ENCODE measurements at regions not wholly inside any gene's neighbourhood (a gene's known extent, or its start where the extent isn't known, plus 50 kb on each side); places are given as distances from the start of the nearest gene placed in this dataset.

- no peak for DNase-seq (ENCODE audit: low read depth)
Observed at GRCh38 chr5:68379275-68380036, 163.9 kb downstream of the PIK3R1 start.

GRCh38 chr5:68380078-68380477 lies 164.5 kb downstream of the PIK3R1 start:
- DNase-seq (ENCODE audit: low read depth): no peak

GRCh38 chr5:68381060-68381459 lies 165.5 kb downstream of the PIK3R1 start:
- no peak for DNase-seq (ENCODE audit: low read depth)

GRCh38 chr5:68381909-68382308 lies 166.4 kb downstream of the PIK3R1 start:
- no peak for DNase-seq (ENCODE audit: low read depth)

GRCh38 chr5:68382640-68383039 lies 167.1 kb downstream of the PIK3R1 start:
- no peak for DNase-seq (ENCODE audit: low read depth)

- no peak for DNase-seq (ENCODE audit: low read depth)
Observed at GRCh38 chr5:68383888-68384310, 168.3 kb downstream of the PIK3R1 start.

GRCh38 chr5:68384936-68385594 lies 169.5 kb downstream of the PIK3R1 start:
- DNase-seq (ENCODE audit: low read depth): no peak

- no peak for DNase-seq (ENCODE audit: low read depth)
Observed at GRCh38 chr5:68385936-68386335, 170.4 kb downstream of the PIK3R1 start.

- no peak for DNase-seq (ENCODE audit: low read depth)
Observed at GRCh38 chr5:68387074-68387796, 171.7 kb downstream of the PIK3R1 start.

GRCh38 chr5:68389618-68390017 lies 174.1 kb downstream of the PIK3R1 start:
- no peak for DNase-seq (ENCODE audit: low read depth)

- no peak for DNase-seq (ENCODE audit: low read depth)
Observed at GRCh38 chr5:68392617-68393016, 177.1 kb downstream of the PIK3R1 start.

GRCh38 chr5:68395302-68395701 lies 179.7 kb downstream of the PIK3R1 start:
- no peak for DNase-seq (ENCODE audit: low read depth)

GRCh38 chr5:68395926-68396511 lies 180.5 kb downstream of the PIK3R1 start:
- DNase-seq (ENCODE audit: low read depth): no peak

GRCh38 chr5:68396722-68397121 lies 181.2 kb downstream of the PIK3R1 start:
- no peak for DNase-seq (ENCODE audit: low read depth)

- no peak for DNase-seq (ENCODE audit: low read depth)
Observed at GRCh38 chr5:68398146-68398812, 182.7 kb downstream of the PIK3R1 start.

- no peak for DNase-seq (ENCODE audit: low read depth)
Observed at GRCh38 chr5:68403301-68403700, 187.7 kb downstream of the PIK3R1 start.

- DNase-seq (ENCODE audit: low read depth): no peak
Observed at GRCh38 chr5:68404246-68404645, 188.7 kb downstream of the PIK3R1 start.

- no peak for DNase-seq (ENCODE audit: low read depth)
Observed at GRCh38 chr5:68405026-68405684, 189.6 kb downstream of the PIK3R1 start.

- no peak for DNase-seq (ENCODE audit: low read depth)
Observed at GRCh38 chr5:68405784-68406743, 190.5 kb downstream of the PIK3R1 start.

- no peak for DNase-seq (ENCODE audit: low read depth)
Observed at GRCh38 chr5:68406767-68407241, 191.2 kb downstream of the PIK3R1 start.
